Ishikawa (cell line): ENCODE measurements at regions not wholly inside any gene's neighbourhood (a gene's known extent, or its start where the extent isn't known, plus 50 kb on each side); places are given as distances from the start of the nearest gene placed in this dataset.

Experiments used
- CEBPB ChIP-seq: IDR thresholded peaks from 2 replicates; pipeline ENCODE4 v1.6.1; 2012
- CREB1 ChIP-seq: IDR thresholded peaks from 2 replicates; pipeline ENCODE4 v1.6.1; 2012; ENCODE audit warnings: low read depth
- EP300 ChIP-seq: IDR thresholded peaks from 2 replicates; pipeline ENCODE4 v1.6.1; 2012; ENCODE audit warnings: borderline replicate concordance
- RAD21 ChIP-seq: IDR thresholded peaks from 2 replicates; pipeline ENCODE4 v1.6.1; 2012; ENCODE audit warnings: low read depth
- TAF1 ChIP-seq: IDR thresholded peaks from 2 replicates; pipeline ENCODE4 v1.6.1; 2012; ENCODE audit warnings: low read depth, mild to moderate bottlenecking
- TF ChIP-seq, protein P1 (sequence below): IDR thresholded peaks from 2 replicates; pipeline ENCODE4 v1.6.1; 2012
- TF ChIP-seq, protein P2 (sequence below): IDR thresholded peaks from 2 replicates; pipeline ENCODE4 v1.6.1; 2012; ENCODE audit warnings: low read depth, mild to moderate bottlenecking

DNA sequence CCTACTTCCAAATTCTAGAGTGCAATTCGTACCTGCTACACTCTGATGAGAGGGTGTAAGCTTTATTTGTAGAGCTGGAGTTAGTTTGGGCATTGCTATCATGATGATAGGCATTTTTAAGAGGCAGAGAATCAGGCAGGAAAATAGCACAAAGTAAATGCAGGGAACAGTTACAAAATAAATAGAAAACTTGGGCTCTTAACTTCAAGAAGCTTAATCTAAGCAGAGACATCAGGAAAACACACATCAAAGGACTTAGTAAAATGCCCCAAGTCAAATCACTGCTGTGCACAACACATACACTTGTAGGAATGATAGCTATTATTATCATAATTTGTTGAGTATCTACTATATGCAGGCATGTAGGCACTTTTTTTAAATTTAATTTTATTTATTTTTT lies 381.2 kb downstream of the CD83 start:
- TF ChIP-seq CEBPB (no peak), CREB1 (no peak), EP300 (no peak), RAD21 (no peak), TAF1 (no peak)
- TF ChIP-seq, protein P1, sequence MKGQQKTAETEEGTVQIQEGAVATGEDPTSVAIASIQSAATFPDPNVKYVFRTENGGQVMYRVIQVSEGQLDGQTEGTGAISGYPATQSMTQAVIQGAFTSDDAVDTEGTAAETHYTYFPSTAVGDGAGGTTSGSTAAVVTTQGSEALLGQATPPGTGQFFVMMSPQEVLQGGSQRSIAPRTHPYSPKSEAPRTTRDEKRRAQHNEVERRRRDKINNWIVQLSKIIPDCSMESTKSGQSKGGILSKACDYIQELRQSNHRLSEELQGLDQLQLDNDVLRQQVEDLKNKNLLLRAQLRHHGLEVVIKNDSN = no peak
- TF ChIP-seq, protein P2, sequence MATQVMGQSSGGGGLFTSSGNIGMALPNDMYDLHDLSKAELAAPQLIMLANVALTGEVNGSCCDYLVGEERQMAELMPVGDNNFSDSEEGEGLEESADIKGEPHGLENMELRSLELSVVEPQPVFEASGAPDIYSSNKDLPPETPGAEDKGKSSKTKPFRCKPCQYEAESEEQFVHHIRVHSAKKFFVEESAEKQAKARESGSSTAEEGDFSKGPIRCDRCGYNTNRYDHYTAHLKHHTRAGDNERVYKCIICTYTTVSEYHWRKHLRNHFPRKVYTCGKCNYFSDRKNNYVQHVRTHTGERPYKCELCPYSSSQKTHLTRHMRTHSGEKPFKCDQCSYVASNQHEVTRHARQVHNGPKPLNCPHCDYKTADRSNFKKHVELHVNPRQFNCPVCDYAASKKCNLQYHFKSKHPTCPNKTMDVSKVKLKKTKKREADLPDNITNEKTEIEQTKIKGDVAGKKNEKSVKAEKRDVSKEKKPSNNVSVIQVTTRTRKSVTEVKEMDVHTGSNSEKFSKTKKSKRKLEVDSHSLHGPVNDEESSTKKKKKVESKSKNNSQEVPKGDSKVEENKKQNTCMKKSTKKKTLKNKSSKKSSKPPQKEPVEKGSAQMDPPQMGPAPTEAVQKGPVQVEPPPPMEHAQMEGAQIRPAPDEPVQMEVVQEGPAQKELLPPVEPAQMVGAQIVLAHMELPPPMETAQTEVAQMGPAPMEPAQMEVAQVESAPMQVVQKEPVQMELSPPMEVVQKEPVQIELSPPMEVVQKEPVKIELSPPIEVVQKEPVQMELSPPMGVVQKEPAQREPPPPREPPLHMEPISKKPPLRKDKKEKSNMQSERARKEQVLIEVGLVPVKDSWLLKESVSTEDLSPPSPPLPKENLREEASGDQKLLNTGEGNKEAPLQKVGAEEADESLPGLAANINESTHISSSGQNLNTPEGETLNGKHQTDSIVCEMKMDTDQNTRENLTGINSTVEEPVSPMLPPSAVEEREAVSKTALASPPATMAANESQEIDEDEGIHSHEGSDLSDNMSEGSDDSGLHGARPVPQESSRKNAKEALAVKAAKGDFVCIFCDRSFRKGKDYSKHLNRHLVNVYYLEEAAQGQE = no peak
